ENCODE measurements at regions not wholly inside any gene's neighbourhood (a gene's known extent, or its start where the extent isn't known, plus 50 kb on each side); places are given as distances from the start of the nearest gene placed in this dataset.
"Not testable (repeated sequence)": the region's sequence is repeated elsewhere in the genome, so short reads cannot be mapped to it uniquely, and the experiment has no call there.

DNA sequence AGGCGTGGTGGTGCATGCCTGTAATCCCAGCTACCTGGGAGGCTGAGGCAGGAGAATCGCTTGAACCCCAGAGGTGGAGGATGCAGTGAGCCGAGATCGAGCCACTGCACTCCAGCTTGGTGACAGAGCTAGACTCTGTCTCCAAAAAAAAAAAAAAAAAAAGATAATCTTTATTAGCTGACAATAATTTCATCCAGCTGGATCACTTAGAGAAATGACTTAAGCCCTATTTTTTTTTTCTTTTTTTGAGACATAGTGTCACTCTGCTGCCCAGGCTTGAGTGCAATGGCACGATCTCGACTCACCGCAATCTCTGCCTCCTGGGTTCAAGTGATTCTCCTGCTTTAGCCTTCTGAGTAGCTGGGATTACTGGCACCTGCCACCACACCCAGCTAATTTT lies 51.6 kb upstream of the MAP4K4 start:
- DNase-seq = not testable (repeated sequence)

DNA sequence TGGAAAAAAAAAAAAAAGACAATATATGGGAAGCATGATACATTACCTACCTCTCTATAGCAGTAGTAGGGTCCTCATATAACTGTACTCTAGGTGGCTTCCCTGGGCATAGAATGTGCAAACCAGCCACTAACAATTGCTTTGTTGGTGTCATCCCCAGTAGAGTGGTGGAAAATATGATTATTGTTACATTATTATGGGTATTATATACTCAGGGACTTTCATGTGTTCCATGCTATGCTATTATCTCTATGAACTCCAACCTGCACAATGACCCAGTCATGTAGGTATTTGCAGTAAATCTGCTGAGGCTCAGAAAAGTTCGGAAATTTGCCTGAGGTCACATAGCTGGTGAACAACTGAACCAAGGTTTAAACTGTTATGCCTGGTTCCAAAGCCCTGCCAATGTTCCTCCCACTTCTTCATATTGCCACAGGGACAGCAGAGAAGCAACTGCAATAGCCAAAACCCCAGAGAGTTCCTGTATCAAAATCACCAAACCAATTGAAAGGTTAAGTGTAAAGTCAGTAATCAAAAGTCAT lies 52.6 kb upstream of the MAP4K4 start:
- DNase-seq = no peak

DNA sequence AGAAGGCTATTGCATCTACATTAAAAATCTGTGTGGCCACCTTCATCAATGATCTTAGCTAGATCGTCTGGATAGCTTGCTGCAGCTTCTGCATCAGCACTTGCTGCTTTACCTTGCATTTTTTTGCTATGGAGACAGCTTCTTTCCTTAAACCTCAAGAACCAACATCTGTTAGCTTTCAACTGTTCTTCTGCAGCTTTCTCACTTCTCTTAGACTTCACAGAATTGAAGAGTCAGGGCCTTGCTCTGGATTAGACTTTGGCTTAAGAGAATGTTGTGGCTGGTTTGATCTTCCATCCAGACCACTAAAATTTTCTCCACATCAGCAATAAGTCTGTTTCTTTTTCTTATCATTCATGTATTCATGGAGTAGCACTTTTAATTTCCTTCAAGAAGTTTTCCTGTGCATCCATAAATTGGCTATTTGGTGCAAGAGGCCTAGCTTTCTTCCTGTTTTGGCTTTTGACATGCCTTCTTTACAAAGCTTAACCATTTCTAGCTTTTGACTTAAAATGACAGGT lies 54.4 kb upstream of the MAP4K4 start:
- DNase-seq = no peak

DNA sequence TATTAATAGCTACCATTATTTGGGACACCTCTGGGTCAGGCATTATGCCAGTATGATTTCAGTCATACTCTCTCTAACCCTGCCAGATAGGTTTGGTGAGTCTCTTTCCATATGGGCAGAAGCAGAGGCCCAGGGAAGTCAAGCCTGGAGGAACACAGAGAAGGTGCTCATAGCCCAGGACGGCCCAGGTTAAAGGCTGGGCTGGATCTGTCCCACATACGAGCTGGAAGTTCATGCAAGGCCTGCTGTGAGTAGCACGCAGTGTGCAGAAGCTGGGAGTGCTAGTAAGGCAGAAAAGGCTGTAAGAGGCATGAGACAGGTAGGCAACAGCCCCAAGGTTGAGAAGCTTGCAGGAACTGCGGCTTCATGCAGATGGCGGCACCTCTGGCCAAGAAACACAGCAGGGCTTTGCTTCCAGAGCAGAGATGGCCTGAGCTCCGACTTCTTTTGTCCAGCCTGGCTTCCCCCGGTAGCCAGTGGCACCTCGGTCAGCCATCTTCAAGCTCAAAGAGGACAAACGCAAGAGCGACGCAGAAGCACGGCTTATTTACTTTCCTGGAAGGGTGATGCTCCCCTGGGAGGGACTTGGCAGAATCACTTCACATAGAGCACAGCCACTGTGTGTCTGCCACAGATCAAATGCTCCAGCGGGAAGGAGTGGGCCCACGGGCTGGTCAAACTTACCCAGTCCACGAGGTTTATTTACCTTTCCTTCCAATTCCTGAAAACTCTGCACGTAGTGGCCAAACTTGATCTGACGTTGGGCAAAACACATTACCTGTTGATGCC lies 58.5 kb upstream of the MAP4K4 start:
- no peak for DNase-seq

DNA sequence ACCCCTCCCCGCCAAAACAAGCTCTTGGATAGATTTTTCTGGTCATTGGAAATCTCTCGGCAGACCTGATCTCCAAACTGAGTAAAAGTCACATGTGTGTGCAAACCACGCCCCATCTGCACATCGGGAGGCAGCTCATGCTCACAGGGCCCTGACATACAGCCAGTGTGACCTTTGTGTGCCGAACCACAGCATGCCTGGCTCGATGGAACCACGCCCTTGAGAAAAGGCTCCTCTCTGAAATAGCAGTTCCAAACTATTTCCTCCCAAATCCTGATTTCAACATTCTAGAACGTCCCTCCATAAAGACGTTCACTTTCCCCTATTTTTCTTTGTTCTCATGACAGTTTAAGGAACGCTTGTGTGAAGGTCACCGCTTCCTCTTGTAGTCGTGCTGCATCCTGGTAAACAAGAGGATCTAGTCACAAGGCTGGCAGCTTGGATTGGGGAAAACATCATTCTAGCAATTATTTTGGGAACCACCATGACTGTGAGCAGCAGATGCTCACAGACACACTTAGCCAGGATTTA lies 59.3 kb upstream of the MAP4K4 start:
- DNase-seq = no peak

DNA sequence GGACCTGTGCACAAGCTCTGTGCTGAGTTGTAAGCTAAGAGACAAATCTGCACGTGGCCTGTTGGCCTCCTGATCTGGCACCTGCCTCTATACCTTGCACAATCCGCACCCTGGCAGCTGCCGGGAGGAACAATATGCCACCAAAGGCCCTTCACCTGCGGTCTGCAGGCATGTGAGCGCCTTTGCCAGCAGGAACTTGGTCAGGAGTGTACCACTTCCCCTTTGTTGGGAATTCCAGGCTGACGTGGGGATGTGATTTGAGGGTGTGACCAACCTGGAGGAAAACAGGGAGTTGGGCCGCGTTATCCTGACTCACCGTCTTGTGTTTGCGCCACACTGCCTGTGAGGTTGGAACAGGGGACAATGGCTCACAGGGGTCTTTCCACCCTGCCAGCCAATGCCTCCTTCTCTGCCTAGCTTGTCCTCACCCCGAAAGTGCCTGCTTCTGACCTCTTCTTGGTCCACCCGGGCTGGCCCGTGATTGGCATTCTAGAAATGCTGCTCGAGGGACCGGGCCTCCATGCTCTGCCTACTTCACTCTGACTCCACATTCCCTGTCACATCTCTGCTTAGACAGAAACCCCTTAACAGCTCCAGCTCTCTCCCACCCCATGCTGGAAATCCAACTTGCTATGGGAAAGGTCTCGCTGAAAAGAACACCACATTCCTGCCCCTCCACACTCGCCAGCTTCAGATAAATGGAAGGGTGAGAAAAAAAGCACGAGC lies 67.1 kb upstream of the MAP4K4 start:
- no peak for DNase-seq

DNA sequence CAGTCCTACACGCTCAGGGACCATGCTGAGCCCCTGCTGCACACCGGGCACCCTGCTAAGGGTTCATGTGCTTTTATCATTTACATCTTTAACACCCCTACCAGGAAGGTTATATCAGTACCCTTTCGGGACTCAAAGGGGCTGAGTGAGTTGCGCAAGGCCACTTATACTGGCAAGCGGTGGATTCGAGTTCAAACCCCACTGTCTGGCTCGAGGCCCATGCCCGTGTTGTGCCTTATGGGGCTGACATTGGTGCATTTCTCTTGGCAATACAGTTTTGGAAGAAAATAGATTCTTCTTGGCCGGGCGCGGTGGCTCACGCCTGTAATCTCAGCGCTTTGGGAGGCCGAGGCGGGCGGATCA lies 69.5 kb upstream of the MAP4K4 start:
- no peak for DNase-seq

DNA sequence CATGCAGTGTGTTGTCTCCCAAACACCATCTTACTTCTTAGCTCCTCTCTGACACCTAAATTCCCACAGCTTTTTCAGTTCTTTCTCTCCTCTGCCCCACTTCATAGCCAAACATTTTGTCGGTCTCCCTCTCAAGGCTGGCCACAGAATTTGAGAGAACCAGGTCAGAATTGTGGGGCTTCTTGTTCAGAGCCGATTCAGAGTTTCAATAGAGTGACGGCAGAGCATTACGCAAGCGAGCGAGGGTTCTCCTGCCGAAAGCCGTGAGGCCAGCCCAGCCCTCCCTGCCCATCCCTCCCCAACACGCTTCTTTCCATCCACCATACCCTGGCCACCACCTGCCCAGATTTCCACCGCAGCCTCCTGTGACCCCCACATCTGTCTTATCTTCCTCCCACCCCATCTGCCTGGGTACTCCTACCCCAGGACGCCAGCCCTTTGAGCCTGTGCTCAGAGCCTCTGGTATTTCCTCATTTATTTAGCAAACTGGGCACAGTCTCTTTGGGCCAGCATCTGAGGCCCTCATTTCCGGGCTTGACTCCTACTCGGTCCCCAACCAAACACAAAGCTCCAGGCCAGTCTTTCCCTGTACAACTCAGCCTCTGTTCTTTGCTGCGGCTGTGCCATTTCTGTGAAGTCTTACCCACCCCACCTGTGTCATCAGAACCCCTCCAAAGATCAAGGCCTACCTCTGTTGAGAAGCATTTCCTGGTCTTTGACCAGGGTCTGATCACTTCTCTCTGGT lies 70.0 kb upstream of the MAP4K4 start:
- no peak for DNase-seq

DNA sequence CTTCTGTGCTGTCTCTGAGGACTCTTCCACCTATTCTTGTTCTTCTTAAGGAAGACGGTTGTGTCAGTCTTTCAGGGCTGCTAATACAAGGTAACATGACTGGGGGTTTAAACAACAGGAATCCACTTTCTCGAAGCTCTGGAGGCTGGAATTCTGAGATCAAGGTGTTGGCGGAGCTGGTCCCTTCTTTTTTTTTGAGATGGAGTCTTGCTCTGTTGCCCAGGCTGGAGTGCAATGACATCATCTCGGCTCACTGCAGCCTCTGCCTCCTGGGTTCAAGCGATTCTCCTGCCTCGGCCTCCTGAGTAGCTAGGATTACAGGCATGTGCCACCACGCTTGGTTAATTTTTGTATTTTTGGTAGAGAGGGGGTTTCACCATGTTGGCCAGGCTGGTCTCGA lies 71.7 kb upstream of the MAP4K4 start:
- DNase-seq = not testable (repeated sequence)

DNA sequence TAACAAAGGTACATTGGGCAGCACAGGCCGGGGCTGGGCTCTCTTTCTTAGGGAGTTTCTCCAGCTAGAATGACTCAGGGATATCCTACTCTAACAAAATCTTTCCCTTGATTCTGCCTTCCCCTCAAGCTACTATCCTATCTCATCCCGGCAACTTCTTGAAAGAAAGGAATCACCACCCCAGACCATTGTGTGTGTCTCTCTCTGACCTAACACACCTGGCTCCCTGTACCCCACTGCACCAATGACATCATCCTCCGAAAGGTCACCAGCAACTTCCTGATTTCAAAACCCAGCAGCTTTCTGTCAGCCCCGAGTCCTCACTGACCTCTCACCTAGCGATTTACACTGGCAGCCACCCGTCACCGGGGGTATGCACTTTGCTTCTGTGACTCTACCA lies 72.1 kb upstream of the MAP4K4 start:
- no peak for DNase-seq

DNA sequence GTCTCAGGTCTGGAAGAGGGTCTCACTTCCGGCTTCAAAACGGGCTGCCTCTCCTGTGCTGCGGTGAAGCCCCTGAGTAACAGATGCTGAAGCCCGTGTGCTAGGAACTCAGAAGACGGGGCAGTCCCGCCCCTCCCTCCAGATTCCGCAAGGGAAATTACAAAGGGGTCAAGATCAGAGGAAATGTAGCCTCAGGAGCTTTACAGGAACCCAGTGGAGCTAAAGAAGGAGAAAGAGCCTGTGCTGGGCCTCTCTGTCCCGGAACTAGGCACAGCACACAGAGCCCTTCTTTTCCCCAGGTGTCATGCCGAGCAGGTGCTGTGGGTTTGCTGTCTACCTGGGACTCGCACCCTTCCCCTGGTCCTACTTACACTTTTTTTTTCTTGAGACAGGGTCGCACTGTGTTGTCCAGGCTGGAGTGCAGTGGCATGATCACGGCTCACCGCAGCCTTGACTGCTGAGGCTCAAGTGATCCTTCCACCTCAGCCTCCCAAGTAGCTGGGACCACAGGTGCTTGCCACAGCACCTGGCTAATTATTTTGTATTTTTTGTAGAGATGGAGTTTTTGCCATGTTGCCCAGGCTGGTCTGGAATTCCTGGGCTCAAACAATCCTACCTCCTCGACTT lies 72.7 kb upstream of the MAP4K4 start:
- DNase-seq = no peak

DNA sequence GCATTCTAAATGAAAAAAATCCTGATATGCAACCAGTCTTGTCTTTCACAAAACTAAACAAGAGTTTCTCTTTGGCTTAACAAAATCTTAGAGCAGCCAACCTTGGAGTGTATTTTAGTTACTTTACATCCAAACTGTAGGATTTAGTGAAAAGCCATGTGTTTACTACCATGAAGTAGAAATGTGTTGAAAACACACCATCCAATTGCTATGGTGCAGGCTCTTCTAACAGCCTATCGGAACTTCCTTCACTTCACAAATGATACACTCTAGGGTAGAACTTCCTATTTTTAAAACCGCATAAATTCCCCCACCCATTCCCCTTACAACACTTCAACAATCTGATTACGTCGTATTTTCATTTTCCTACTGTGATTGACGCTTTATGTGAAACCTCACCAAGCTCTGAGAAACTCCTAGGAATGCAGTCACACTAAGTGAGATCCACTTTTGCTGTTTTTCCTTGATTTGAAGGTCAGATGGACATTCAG lies 74.4 kb upstream of the MAP4K4 start:
- DNase-seq = no peak

DNA sequence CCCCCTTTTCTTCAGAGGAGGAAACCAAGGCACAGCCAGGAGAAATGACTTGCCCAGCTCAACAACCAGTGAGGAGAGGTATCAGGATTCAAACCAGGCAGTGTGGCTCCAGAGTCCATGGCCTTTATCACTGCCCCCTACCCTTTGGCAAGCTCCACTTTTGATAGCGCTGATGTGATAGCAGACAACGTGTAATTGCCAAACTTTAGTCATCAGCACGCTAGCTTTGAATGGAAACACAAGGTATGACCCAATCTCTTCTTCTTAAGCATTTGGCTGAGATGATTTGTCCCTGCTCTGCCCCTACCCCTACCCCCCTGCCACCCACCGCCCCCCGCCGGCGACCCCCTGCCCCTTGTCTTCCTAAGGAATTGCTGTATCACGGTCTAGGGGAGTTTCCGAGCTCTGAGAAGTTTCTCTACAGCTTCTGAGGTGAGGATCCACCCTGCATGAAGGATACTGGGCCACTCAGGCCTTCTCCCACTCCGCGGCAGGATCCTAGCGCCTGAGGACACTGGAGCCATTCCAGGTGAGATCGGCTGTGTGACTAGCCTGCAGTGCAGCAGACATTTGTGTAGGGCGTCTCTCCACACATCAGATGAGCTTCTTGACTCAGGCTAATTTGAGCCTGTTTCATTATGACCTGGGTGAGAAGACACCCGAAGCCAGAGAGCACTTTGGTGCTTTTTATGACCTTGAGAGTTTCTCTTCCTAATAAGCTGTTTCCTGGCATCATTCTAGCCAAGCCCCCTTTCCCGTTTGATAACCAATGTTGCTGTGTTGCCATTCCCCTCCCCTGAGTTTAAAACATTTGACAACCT lies 75.1 kb upstream of the MAP4K4 start:
- peak; percentile 12 for DNase-seq

DNA sequence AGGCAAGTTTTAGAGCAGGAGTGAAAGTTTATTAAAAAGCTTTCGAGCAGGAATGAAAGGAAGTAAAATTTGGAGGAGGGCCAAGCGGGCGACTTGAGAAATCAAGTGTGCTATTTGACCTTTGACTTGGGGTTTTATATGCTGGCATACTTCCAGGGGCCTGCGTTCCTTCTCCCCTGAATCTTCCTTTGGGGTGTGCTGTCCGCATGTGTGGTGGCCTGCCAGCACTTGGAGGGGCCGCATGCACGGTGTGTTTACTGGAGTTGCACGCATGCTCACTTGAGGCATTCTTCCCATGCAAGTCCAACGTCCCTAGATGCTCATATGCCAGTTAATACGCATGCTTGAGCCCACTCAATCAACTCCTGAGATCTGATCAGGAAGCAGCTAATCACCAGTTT lies 78.3 kb upstream of the MAP4K4 start:
- no peak for DNase-seq

DNA sequence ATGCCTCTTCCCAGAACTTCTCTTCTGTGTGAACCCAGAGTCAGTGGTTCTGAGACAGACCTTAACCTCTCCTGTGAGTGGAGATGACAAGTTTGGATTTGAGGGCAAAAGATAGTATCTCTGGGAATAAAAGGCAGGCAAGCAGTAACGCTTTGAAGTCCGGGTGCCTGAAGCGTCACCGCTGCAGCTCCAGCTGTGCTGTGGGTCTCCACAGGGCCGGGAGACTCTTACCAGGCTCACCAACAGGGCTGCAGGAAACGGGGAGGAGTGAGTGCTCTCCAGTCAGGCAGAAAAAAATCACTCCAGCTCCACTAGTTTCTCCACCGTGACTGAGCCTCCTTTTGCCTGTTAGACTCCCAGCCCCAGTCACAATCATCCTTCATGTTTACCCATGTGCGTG lies 79.7 kb upstream of the MAP4K4 start:
- no peak for DNase-seq

DNA sequence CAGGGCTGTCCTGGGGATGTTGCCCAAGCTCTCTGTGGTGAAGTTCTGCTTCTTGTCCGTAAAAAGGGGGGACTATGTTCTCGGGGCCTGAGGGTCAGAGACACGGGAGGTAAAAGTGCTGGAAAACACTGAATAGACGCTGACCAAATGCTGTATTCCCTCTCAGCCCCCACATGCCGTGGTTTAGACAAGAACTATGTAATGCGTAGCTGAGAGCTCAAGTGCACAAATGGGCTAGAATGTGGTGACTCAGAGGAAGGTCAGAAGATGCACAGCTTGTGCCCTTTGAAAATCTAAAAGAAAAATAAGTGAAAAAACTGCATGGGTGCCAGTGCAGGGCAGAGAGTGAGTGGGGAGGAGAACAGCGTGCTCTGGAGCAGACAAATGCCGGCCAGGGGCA lies 80.3 kb upstream of the MAP4K4 start:
- no peak for DNase-seq

DNA sequence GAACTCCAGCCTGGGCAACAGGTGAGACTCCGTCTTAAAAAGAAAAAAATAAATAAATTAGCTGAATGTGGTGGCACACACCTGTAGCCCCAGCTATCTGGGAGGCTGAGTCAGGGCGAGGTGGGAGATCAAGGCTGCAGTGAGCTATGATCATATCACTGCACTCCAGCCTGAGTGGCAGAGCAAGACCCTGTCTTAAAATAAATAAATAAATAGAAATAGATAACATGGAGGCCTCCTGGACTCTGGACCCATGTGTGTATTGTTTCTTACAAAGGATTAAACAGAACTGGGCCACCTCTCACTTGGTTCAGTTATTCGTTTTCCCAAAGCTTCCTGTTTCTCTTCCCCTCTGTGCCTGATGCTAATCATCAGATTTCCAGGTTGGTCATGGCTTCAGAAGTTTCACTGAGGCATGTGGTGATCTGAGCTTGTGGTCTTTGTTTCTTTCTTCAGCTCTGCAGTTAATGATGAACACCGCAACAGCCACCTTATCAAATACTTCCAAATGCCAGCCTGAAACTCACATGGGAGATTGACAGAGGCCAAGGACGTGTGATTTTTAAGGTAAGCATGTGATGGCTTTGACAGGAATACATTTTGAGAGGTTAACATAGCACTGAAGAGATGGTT lies 83.3 kb upstream of the MAP4K4 start:
- no peak for DNase-seq

DNA sequence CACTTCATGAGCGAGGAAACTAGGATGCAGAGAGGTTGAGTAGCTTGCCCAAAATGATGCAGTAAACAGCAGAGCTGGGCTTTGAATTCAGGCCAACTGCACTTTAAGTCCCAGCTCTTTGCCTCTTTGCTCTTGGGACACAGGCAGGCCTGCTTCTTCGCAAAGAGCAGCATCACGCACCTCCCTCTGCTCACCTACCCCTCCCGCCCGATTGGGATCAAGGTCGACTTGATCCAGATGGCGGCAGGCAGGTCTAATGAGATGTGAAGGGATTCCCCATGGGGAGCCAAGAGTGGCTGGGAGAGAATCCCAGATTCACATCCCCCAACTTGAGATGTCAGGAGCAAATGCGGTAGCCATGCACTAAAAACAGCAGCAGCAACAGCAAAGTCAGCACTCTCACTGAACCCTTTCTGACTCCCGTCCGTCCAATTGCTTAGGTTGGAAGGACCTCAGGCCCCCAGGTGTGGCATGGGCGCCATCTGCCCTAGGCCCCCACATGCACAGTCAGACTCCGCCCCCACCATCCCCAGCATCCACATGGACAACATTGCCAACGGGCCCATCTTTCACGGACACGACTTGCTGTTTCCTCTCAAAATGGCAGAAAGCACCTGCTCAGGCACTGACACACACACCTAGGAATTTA lies 84.3 kb upstream of the MAP4K4 start:
- no peak for DNase-seq

DNA sequence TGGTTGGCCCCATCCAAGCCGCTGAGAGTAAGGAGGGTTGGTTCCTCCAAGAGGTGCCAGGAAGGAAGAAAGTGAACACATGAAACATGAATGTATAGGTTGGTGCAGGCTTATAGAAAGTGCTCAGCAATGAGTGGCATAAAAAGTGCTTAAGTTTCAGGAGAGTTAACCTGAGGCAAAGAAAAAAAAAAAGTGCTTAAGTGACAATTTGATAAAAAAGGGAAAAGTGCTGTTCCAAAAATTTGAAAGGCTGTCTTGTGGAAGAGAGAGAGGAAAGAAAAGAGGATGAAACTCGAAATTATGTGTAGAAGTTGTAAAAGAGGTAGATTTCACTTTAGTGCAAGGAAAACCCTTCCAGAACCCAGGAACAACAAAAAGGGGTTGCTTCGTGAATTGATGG lies 85.5 kb upstream of the MAP4K4 start:
- DNase-seq = no peak

DNA sequence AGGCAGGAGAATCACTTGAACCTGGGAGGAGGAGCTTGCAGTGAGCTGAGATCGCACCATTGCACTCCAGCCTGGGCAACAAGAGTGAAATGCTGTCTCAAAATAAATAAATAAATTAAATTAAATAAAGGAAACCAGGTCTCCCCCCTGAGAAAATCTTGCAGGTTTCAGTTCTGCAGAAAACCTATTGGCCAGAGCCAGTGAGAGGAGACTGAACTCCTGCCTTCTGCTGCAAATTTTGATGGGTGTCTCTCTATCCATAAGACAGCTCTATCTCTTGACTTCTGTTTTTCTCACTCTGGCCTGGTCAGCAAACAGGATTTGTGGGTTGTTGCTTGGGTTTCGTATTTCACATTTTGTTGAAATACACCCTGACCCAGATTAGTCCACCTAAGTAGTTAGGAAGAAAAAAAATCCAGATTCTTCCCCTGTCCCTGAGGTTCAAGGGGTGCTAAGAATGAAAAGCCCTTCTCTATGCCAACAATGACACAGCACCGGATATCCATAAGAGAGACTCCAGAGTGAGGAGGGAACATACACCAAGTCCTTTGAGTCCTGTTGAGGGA lies 86.7 kb upstream of the MAP4K4 start:
- DNase-seq = no peak

Measured in activated CD4-positive, alpha-beta T cell treated with anti-CD3 and anti-CD28 coated beads for 48 hours (primary cell).